Suprapubic skin (tissue), 4 donors: ENCODE measurements at regions not wholly inside any gene's neighbourhood (a gene's known extent, or its start where the extent isn't known, plus 50 kb on each side); places are given as distances from the start of the nearest gene placed in this dataset.

Experiments used
- EP300 ChIP-seq: sonication (generic); formaldehyde crosslinking; IDR thresholded peaks from one replicate; pipeline ENCODE4 v1.6.1; 2017; ENCODE audit warnings: antibody characterized with exemption
- POLR2A ChIP-seq, 2 donors: fragments of 450-650 bp; IDR thresholded peaks; one replicate each; pipeline ENCODE4 v1.6.1; 2017; ENCODE audit warnings: antibody characterized with exemption in 2 of 2, mild to moderate bottlenecking in 2 of 2, moderate library complexity in 2 of 2
- POLR2AphosphoS5 ChIP-seq, 3 donors: sonication (generic); formaldehyde crosslinking; IDR thresholded peaks; one replicate each; pipeline ENCODE4 v1.6.1; 2017; ENCODE audit warnings: antibody characterized with exemption in 3 of 3
- TF ChIP-seq, protein P1 (sequence below), 2 donors: fragments of 200-600 bp in 1 of 2; fragments of 450-650 bp in 1 of 2; sonication (generic) in 1 of 2; IDR thresholded peaks; one replicate each; pipeline ENCODE4 v1.5.1; 2016 to 2019; ENCODE audit warnings: antibody characterized with exemption in 2 of 2, mild to moderate bottlenecking in 1 of 2, moderate library complexity in 1 of 2

DNA sequence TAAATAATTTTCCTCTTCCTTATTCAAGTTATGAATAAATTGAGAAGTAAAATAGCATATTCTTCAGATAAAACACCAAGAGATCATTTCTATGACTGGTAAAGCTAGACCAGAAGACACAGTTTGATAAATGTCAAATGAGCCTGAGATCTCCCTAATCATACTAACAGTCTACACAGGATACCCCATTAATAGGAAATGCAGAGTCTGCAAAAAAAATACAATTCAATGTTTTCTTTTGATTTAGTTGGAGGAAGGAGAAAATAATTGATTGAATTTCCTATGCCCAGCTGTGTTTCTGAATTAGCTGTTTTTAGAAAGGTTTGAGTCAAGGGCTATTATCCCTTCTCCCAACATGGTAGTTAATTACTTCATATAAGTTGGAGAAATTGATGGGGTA is 734.6 kb upstream of the SLITRK1 start:
- TF ChIP-seq, protein P1, sequence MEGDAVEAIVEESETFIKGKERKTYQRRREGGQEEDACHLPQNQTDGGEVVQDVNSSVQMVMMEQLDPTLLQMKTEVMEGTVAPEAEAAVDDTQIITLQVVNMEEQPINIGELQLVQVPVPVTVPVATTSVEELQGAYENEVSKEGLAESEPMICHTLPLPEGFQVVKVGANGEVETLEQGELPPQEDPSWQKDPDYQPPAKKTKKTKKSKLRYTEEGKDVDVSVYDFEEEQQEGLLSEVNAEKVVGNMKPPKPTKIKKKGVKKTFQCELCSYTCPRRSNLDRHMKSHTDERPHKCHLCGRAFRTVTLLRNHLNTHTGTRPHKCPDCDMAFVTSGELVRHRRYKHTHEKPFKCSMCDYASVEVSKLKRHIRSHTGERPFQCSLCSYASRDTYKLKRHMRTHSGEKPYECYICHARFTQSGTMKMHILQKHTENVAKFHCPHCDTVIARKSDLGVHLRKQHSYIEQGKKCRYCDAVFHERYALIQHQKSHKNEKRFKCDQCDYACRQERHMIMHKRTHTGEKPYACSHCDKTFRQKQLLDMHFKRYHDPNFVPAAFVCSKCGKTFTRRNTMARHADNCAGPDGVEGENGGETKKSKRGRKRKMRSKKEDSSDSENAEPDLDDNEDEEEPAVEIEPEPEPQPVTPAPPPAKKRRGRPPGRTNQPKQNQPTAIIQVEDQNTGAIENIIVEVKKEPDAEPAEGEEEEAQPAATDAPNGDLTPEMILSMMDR (IDR thresholded peaks at IDR 0.05), result no peak
- no peak for TF ChIP-seq POLR2A (IDR thresholded peaks at IDR 0.05)
- TF ChIP-seq POLR2AphosphoS5 (IDR thresholded peaks at IDR 0.05), result no peak
- TF ChIP-seq EP300, result no peak
